Esophagus muscularis mucosa (tissue), 3 donors: ENCODE measurements at regions not wholly inside any gene's neighbourhood (a gene's known extent, or its start where the extent isn't known, plus 50 kb on each side); places are given as distances from the start of the nearest gene placed in this dataset.

Experiments
- POLR2A ChIP-seq: fragments of 450-650 bp; IDR thresholded peaks from one replicate; pipeline ENCODE4 v1.6.1; 2017; ENCODE audit warnings: antibody characterized with exemption, moderate library complexity, mild to moderate bottlenecking, low read depth
- TF ChIP-seq, protein P1 (sequence below), 3 experiments: fragments of 200-600 bp in 2 of 3; fragments of 450-650 bp in 1 of 3; sonication (generic) in 2 of 3; IDR thresholded peaks; one replicate each; pipeline ENCODE4 v1.5.1; 2017 to 2019; ENCODE audit warnings: antibody characterized with exemption in 3 of 3, mild to moderate bottlenecking in 2 of 3, moderate library complexity in 1 of 3

- TF ChIP-seq, protein P1, sequence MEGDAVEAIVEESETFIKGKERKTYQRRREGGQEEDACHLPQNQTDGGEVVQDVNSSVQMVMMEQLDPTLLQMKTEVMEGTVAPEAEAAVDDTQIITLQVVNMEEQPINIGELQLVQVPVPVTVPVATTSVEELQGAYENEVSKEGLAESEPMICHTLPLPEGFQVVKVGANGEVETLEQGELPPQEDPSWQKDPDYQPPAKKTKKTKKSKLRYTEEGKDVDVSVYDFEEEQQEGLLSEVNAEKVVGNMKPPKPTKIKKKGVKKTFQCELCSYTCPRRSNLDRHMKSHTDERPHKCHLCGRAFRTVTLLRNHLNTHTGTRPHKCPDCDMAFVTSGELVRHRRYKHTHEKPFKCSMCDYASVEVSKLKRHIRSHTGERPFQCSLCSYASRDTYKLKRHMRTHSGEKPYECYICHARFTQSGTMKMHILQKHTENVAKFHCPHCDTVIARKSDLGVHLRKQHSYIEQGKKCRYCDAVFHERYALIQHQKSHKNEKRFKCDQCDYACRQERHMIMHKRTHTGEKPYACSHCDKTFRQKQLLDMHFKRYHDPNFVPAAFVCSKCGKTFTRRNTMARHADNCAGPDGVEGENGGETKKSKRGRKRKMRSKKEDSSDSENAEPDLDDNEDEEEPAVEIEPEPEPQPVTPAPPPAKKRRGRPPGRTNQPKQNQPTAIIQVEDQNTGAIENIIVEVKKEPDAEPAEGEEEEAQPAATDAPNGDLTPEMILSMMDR (IDR thresholded peaks at IDR 0.05), result no peak
- TF ChIP-seq POLR2A, result no peak
These were observed 335.0 kb upstream of the NT5C1B start for GRCh38 chr2:18924386-18924785.
